ENCODE measurements at regions not wholly inside any gene's neighbourhood (a gene's known extent, or its start where the extent isn't known, plus 50 kb on each side); places are given as distances from the start of the nearest gene placed in this dataset.

DNA sequence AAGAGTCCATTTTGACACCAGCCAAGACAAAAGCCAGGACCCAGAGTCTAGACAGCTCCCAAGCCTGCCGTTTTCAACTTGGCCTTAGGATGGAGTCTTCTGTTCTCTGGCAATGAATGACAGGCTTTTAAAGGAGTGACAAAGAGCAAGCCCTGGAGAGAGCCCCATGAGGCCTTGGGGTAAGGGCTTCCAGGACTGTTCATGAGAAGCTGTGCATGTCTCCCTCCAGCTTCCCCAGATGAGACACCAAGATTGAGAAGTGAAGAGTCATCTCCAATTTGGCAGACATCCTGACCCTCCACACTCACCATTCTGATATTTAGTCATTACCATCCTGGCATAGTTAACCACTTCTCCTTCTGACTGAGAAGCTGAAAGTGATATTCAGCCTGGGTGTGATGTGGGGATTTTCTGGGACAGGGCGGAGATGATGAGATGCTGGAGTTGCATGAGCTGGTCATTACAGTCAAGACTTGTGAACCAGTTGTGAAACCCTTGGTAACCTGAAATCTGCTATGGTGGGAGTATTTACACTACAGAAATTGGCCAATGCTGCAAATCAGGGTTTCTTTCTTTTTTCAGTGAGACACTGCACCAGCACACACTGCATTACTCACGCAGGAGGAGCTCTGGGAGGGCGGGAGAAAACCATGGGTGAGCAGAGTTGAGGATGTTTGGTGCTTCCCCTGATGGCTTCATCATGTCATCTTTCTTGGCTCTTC is 77.8 kb downstream of the VCPKMT start:
- DNase-seq (ENCODE audit: low spot score), result no peak

GRCh38 chr14:50039120-50039517 is 77.3 kb downstream of the VCPKMT start:
- no peak for DNase-seq (ENCODE audit: low spot score)

- DNase-seq (ENCODE audit: low spot score), result no peak
These were observed 76.5 kb downstream of the VCPKMT start for GRCh38 chr14:50039734-50040400.

DNA sequence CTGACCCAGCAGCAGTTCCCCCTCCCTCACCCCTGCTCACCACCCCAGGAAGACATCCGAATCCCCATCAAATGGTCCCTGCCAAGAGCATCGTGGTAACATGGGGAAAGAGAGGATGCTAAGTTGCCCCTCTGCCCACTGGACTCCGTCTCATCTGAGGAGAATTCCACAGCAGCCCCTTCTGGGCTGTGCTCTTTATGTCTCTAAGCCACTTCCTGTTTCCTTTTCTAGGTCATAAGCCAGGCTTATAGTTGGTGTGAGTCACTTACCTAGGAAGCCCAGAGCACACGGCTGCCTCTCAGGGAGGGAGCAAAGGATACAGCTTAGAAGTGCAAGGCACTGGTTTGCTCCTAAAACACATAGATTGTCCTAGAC is 76.0 kb downstream of the VCPKMT start:
- DNase-seq (ENCODE audit: low spot score), result no peak

DNA sequence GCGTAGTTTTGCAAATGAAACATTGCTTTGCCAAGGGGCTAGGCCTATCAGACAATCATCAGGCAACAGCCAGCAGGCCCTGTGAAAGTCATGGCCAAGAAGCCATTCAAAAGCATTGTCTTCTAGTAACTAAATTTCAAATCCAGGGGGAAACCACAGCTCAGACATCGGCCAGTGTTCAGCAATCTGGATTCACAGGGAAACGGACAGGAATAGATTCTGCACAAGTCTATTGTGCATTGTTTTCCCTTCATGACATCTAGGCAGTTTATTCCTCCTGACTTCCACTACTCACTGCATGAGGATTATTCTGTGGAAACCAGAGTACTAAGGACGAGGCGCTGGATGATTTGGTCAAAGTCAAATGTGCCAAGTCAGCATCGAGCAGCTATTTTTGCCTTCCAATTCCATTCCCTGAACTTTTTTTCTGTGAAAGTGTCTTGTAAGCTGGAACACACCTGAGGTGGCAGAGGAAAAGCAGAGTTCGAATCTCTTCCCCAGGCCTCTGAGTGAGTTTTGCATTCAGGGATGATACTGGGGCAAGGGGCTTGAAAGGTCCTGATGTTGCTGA is 75.4 kb downstream of the VCPKMT start:
- DNase-seq (ENCODE audit: low spot score), result no peak

DNA sequence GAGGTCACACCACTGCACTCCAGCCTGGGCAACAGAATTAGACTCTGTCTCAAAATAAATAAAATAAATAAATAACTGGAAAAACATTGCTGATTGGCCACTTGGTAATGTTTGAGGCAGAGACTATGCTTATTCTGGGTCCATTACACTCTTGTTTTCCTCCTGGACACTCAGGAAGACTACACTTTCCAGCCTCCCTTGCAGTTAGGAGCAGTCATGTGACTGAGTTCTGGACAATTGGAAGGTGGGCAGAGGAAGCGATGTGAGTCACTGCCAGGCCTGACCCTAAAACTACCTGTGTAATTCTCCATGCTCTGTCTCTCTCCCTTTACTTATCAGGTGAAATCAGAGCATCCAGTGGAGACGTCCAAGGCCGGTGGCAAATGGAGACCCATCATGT is 74.4 kb downstream of the VCPKMT start:
- no peak for DNase-seq (ENCODE audit: low spot score)

GRCh38 chr14:50044042-50044651 is 72.2 kb downstream of the VCPKMT start:
- no peak for DNase-seq (ENCODE audit: low spot score)

GRCh38 chr14:50045039-50045711 is 71.2 kb downstream of the VCPKMT start:
- DNase-seq (ENCODE audit: low spot score), result no peak

DNA sequence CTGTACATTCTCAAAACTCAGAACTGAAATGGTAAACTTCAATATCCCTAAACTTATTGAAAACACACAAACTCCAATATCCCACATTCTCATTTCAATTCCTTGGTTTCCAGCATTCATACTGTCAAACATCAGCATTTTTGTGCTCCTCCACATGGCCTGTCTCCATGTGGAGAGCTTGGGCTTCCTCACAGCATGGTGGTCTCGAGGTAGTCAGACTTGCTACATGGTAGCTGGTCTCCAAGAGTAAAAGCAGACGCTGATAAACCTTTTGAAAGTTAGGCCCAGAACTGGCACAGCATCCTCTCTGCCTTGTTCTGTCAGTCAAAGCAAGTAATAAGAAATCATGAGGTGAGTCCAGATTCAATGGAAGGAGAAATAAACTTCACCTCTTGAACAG is 70.5 kb downstream of the VCPKMT start:
- no peak for DNase-seq (ENCODE audit: low spot score)

GRCh38 chr14:50047274-50047676 is 69.1 kb downstream of the VCPKMT start:
- DNase-seq (ENCODE audit: low spot score), result no peak

DNA sequence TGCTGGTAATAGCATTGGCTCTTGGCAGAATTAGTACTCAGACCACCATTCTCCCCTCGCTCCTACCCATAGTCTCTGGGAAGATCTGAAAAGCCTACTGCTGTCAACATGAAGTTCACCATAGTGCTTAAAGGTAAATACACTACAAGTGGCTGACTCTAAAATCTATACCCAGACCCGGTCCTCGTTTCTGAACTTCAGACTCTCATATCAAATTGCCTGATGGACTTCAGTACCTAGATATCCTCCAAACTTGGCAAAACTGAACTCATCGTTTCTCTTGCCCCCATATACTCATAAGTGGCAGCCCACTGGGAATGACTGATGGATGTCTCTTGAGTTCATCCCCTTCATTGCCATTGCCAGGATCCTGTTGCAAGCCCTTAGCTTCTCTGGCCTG is 67.3 kb downstream of the VCPKMT start:
- DNase-seq (ENCODE audit: low spot score), result no peak

DNA sequence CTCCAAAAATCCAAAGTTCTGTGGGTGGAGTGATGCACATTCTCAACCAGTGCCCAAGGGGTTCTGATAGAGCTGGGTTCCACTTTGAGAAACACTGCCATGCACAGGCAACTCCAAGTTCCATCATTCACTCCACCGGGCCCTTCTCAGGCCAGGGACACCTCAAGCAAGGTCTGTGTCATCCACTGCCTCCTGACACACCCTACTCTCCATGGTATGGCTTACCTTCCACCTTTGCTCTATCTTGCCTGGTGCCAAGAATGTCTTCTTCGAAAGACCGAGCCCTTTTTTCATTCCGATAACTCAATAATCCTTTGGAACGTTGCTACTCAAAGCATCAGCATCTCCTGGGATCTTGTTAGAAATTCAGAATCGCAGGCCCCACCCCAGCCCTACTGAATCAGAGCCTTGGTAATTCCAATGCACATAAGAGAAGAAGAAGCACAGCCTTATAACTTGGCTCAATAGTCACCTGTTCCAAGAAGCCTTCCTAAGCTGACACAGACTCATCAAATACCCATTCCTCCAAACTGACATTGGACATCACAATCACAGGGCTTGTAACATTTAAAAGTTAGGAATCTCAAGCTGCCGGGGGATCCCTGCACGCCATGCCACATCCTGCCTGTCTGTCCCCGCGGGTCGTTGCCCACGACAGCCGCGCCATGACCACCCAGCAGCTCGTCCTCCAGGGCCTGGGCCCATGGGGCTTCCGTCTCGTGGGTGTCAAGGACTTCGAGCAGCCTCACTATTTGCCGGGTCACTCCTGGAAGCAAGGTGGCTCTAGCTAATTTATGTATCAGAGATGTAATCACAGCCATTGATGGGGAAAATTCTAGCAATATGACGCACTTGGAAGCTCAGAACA is 66.4 kb downstream of the VCPKMT start:
- no peak for DNase-seq (ENCODE audit: low spot score)

DNA sequence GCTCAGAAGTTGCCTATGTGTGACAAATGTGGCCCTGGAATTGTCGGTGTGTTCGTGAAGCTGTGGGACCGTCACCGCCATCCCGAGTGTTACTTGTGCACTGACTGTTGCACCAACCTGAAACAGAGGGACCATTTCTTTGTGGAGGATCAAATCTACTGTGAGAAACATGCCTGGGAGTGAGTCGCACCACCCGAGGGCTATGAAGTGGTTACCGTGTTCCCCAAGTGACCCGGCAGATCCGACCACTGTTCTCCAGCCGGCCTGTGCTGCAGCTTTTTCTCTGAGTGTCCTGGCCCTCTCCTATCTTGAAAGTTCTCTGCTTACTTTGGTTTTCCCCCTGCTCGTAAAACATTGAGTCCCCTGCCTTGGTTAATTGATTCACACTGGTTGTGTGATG is 65.3 kb downstream of the VCPKMT start:
- no peak for DNase-seq (ENCODE audit: low spot score)

- DNase-seq (ENCODE audit: low spot score), result no peak
These were observed 64.7 kb downstream of the VCPKMT start for GRCh38 chr14:50051706-50052105.

GRCh38 chr14:50052517-50052916 is 63.9 kb downstream of the VCPKMT start:
- no peak for DNase-seq (ENCODE audit: low spot score)

DNA sequence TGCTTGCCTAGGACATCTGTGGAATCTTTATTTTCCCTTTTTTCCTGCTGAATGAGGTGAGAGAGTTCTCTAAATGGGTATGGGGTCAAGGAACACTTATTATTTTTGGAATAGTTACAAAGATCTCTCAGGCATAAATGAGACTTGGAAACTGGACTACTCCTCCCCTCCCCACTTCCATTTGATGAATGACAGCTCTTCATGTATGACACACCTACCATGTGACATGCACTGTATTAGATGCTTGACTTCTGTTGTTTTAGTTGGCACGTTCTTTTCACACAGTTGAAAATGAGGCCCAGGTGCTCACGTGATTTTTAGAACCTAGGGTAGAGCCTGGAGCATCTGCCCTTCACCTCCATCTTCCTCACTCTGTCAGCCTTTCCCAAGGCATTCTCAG is 62.4 kb downstream of the VCPKMT start:
- DNase-seq (ENCODE audit: low spot score), result no peak

DNA sequence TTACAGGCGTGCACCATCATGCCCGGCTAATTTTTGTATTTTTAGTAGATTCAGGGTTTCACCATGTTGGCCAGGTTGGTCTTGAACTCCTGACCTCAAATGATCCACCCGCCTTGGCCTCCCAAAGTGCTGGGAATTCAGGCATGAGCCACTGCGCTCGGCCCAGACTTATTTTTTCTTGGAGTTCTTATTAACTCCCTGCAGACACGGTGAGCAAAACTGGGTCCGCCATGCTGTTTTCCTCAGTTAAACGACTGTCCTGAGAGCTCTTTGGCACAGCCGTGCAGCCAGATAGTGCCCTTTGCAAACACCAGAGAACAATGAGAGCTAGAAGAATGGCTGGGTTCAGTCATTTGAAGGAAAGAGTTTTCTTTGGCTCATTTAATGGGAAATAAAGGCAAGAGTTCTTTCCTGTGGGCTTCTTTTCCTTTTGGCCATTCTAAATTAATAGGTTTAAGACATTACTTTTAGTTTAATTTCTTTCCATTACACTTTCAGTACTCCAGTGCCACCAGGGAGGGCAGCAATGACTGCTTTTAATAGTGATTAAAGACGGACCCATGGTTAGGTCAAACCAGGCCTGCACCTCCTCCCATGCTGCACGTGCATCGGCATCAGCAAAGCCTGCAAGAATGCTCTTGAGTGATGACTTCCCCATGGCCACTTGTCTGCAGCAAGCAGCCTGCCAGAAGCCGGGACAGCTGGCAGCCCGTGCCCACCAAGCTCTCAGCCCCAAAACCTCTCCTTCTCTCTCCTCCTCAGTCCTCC is 60.7 kb downstream of the VCPKMT start:
- DNase-seq (ENCODE audit: low spot score), result no peak

DNA sequence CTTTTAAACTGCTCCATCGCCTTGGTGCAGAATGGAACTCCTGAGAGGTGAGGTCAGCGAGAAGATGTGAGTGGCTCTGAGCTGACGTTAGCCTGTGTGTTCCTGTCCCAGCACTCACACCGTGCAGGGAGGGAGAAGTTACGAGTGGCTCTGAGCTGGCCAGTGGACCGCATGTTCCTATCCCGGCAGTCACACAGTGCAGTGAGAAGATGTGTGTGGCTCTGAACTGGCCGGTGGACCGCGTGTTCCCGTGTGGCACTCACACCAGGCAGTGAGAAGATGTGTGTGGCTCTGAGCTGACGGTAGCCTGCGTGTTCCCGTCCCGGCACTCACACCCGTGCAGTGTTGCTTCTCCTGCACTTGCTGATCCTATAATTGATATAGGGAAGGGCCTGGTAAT is 59.9 kb downstream of the VCPKMT start:
- DNase-seq (ENCODE audit: low spot score), result no peak

DNA sequence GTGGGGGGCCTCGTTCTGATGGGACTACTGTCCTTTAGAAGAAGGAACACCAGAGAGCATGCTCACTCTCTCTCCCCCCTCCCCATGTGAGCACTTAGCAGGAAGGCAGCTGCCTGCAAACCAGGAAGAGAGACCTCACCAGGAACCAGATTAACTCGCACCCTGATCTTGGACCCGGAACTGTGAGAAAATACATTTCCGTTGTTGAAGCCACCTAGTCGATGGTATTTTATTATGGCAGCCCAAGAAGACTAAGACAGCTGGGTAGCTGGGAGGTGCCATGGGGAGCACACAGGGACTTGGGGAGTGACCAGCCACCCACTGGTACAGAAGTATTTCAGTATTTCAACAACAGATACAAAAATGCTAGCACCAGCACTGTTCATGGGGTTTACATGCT is 59.0 kb downstream of the VCPKMT start:
- DNase-seq (ENCODE audit: low spot score), result no peak

DNA sequence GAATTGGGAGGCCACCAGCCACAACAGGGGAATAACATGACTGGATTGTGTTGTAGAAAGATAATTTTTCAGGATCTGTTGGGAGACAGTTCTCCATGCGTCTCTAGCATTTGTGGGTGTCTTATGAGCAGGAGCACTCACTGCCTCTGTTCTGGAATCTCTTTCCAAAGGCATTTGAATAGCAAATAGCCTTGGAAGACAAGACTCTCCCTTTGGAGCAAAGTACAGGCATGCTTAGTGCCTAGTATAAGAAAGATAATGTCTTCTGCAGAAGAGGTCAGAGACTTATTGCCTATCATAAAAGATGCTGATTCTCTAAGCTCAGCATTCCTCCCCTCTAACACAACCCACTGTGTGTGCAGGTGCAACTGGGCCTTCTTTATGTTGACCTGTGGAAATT is 58.3 kb downstream of the VCPKMT start:
- DNase-seq (ENCODE audit: low spot score), result no peak
